Gastroesophageal sphincter (tissue), 4 donors: ENCODE measurements at regions not wholly inside any gene's neighbourhood (a gene's known extent, or its start where the extent isn't known, plus 50 kb on each side); places are given as distances from the start of the nearest gene placed in this dataset.
"Not testable (repeated sequence)": the region's sequence is repeated elsewhere in the genome, so short reads cannot be mapped to it uniquely, and the experiment has no call there.

Experiments used
- ATAC-seq: fragments of 150-250 bp; one replicate; pipeline ENCODE4 v1.9.1; 2016; ENCODE audit warnings: mild to moderate bottlenecking, moderate library complexity
- H3K27ac ChIP-seq, 4 donors: fragments of 200-600 bp; sonication (generic) in 3 of 4; 1 replicate in 3 of 4; 2 replicates in 1 of 4; pipeline ENCODE4 v1.5.1; 2016 to 2019
- H3K27me3 ChIP-seq: fragments of 200-600 bp; sonication (generic); one replicate; pipeline ENCODE4 v1.5.1; 2019
- H3K36me3 ChIP-seq, 2 donors: fragments of 200-600 bp; sonication (generic); one replicate each; pipeline ENCODE4 v1.5.1; 2019; ENCODE audit warnings: control low read depth in 1 of 2
- H3K4me1 ChIP-seq, 3 donors: fragments of 200-600 bp; sonication (generic); 1 replicate in 2 of 3; 2 replicates in 1 of 3; pipeline ENCODE4 v1.5.1; 2016 to 2019; ENCODE audit warnings: control low read depth in 2 of 3
- H3K4me3 ChIP-seq, 2 donors: fragments of 200-600 bp; sonication (generic); one replicate each; pipeline ENCODE4 v1.5.1; 2019; ENCODE audit warnings: mild to moderate bottlenecking in 1 of 2, moderate library complexity in 1 of 2
- H3K9me3 ChIP-seq, 3 donors: fragments of 200-600 bp; sonication (generic); one replicate each; pipeline ENCODE4 v1.5.1; 2017 to 2019; ENCODE audit warnings: control low read depth in 2 of 3
- EP300 ChIP-seq: sonication (generic); formaldehyde crosslinking; IDR thresholded peaks from one replicate; pipeline ENCODE4 v1.6.1; 2017; ENCODE audit warnings: antibody characterized with exemption, mild to moderate bottlenecking
- POLR2A ChIP-seq, 2 donors: fragments of 450-650 bp; IDR thresholded peaks; one replicate each; pipeline ENCODE4 v1.6.1; 2017; ENCODE audit warnings: antibody characterized with exemption in 2 of 2, mild to moderate bottlenecking in 2 of 2, moderate library complexity in 1 of 2
- POLR2AphosphoS5 ChIP-seq: sonication (generic); formaldehyde crosslinking; IDR thresholded peaks from one replicate; pipeline ENCODE4 v1.6.1; 2017; ENCODE audit warnings: antibody characterized with exemption
- WGBS, 2 donors: methylation state at CpG; one replicate each; pipeline ENCODE4 v1.1.5; 2018; ENCODE audit warnings: low coverage in 1 of 2; 5-methylcytosine and 5-hydroxymethylcytosine counted together
- TF ChIP-seq, protein P1 (sequence below), 4 experiments: fragments of 200-600 bp in 2 of 4; fragments of 450-650 bp in 2 of 4; sonication (generic) in 1 of 4; IDR thresholded peaks; one replicate each; pipeline ENCODE4 v1.5.1; 2017 to 2019; ENCODE audit warnings: antibody characterized with exemption in 4 of 4, mild to moderate bottlenecking in 2 of 4, moderate library complexity in 2 of 4

DNA sequence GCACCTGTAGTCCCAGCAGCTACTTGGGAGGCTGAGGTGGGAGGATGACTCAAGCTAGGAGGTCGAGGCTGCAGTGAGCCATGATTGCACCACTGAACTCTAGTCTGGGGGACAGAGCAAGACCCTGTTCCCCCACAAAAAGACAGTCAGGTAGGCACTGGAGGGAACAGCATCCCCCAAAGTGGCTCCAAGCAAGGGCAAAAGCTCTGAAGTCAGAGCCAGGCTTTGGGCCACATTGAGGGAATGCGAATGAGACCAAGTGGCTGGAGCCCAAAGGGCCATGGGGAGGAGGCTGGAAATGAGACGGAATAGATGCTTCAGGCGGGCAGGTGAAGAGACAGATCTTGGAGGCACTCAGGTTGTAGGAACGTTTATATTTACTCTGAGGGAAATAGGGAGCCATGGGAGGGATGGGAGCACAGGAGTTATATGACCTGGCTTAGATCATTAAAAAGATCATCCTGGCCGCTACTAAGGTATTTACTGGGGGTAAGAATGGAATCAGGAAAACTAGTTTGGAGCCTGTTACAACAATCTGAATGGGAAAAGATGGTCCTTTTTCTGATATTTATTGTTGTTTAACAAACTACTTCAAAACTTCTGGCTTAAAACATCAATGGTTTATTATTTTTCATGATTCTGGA lies 229.6 kb upstream of the ZNF217 start:
- no peaks in the 10 kb centered on the region for H3K27me3 ChIP-seq
- ATAC-seq = no peak
- H3K9me3 ChIP-seq = peaks cover 0 to 18% (median 0%) of the 10 kb centered on the region in 3 donors
- H3K4me1 ChIP-seq = peaks cover 0 to 14% (median 6%) of the 10 kb centered on the region in 3 donors
- WGBS, 2 donors = 81 to 91% methylated on average over 4 to 5 of the region's 6 CpGs
- no peak overlapping the region for H3K27ac ChIP-seq
- no peaks in the 10 kb centered on the region for H3K36me3 ChIP-seq
- H3K4me3 ChIP-seq = no peak overlapping the region
- TF ChIP-seq EP300 (no peak), POLR2A (IDR thresholded peaks at IDR 0.05) (no peak), POLR2AphosphoS5 (no peak)
- TF ChIP-seq, protein P1, sequence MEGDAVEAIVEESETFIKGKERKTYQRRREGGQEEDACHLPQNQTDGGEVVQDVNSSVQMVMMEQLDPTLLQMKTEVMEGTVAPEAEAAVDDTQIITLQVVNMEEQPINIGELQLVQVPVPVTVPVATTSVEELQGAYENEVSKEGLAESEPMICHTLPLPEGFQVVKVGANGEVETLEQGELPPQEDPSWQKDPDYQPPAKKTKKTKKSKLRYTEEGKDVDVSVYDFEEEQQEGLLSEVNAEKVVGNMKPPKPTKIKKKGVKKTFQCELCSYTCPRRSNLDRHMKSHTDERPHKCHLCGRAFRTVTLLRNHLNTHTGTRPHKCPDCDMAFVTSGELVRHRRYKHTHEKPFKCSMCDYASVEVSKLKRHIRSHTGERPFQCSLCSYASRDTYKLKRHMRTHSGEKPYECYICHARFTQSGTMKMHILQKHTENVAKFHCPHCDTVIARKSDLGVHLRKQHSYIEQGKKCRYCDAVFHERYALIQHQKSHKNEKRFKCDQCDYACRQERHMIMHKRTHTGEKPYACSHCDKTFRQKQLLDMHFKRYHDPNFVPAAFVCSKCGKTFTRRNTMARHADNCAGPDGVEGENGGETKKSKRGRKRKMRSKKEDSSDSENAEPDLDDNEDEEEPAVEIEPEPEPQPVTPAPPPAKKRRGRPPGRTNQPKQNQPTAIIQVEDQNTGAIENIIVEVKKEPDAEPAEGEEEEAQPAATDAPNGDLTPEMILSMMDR (IDR thresholded peaks at IDR 0.05) = no peak

DNA sequence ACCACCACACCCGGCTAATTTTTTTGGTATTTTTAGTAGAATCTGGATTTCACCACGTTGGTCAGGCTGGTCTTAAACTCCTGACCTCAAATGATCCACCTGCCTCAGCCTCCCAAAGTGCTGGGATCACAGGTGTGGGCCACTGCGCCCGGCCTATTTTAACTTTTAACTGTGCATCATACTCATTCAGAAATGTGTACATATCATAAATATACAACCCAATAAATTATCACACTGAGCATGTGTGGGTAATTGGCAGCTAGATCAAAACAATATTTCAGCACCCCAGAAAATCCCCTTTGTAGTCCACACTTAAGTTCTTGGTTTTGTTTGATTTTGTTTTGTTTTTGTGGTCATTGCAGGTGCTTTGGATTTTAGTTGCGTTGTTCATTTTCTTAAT lies 228.9 kb upstream of the ZNF217 start:
- WGBS, 2 donors = 91 to 95% methylated on average over 4 to 5 of the region's 5 CpGs
- Histone ChIP-seq H3K27me3 (no peaks in the 10 kb centered on the region), H3K9me3 (peaks cover 0 to 18% (median 0%) of the 10 kb centered on the region in 3 donors), H3K27ac (no peak overlapping the region), H3K36me3 (no peaks in the 10 kb centered on the region), H3K4me3 (no peak overlapping the region), H3K4me1 (peaks cover 0 to 7% (median 5%) of the 10 kb centered on the region in 3 donors)
- ATAC-seq = no peak
- TF ChIP-seq POLR2AphosphoS5 (no peak), POLR2A (IDR thresholded peaks at IDR 0.05) (no peak), EP300 (no peak)
- TF ChIP-seq, protein P1 (IDR thresholded peaks at IDR 0.05) = no peak

DNA sequence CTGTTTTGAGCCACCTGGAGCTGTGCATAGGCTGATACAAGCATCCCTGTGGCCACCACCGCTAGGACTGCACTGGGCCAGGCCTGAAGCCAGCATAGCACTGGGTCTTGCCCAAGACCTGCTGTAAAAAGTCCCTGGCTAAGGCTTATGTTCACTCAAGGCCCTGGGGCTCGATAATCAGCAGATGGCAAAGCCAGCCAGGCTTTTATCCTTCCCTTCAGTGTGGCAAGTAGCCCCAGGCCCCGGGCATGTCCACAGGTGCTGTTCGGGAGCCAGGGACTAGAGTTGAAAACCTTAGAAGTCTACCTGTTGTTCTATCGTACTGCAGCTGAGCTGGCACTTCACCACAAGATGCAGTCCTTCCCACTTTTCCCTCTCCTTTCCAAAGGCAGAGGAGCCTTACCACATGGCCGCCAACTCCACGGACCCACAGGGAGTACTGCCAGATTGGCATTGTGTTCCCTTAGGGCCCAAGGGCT lies 226.4 kb upstream of the ZNF217 start:
- H3K27ac ChIP-seq = no peak overlapping the region

DNA sequence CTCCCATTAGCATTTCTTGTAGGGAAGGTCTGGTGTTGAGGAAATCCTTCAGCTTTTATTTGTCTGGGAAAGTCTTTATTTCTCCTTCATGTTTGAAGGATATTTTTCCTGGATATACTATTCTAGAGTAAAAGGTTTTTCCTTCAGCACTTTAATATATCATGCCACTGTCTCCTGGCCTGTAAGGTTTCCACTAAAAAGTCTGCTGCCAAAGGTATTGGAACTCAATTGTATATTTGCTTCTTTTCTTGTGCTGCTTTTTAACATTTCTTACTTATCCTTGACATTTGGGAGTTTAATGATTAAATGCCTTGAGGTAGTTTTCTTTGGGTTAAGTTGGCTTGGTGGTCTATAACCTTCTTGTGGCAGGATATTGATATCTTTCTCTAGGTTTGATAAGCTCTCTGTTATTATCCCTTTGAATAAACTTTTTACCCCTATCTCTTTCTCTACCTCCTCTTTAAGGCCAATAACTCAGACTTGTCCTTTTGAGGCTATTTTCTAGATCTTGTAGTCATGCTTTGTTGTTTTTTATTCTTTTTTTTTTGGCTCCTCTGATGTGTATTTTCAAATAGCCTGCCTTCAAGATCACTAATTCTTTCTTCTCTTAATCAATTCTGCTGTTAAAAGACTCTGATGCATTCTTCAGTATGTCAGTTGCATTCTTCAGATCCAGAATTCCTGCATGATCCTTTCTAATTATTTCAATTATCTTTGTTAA lies 225.0 kb upstream of the ZNF217 start:
- ATAC-seq = no peak
- H3K4me1 ChIP-seq = no peaks in the 10 kb centered on the region
- no peaks in the 10 kb centered on the region for H3K36me3 ChIP-seq
- no peaks in the 10 kb centered on the region for H3K27me3 ChIP-seq
- TF ChIP-seq POLR2A (IDR thresholded peaks at IDR 0.05) (no peak), EP300 (no peak), POLR2AphosphoS5 (no peak)
- TF ChIP-seq, protein P1 (IDR thresholded peaks at IDR 0.05) = no peak
- no peak overlapping the region for H3K4me3 ChIP-seq
- peaks cover 0 to 18% (median 0%) of the 10 kb centered on the region in 3 donors for H3K9me3 ChIP-seq
- H3K27ac ChIP-seq = no peak overlapping the region

More for the DNA sequence above, 226.4 kb upstream of the ZNF217 start:
- no peaks in the 10 kb centered on the region for H3K4me1 ChIP-seq
- no peaks in the 10 kb centered on the region for H3K36me3 ChIP-seq
- 92 to 100% methylated on average over 3 to 4 of the region's 7 CpGs for WGBS, 2 donors
- H3K9me3 ChIP-seq = peaks cover 0 to 18% (median 0%) of the 10 kb centered on the region in 3 donors
- H3K4me3 ChIP-seq = no peak overlapping the region
- no peak for TF ChIP-seq POLR2AphosphoS5
- no peak for TF ChIP-seq POLR2A (IDR thresholded peaks at IDR 0.05)
- TF ChIP-seq, protein P1 (IDR thresholded peaks at IDR 0.05) = no peak
- TF ChIP-seq EP300 = no peak
- no peaks in the 10 kb centered on the region for H3K27me3 ChIP-seq
- ATAC-seq = no peak

DNA sequence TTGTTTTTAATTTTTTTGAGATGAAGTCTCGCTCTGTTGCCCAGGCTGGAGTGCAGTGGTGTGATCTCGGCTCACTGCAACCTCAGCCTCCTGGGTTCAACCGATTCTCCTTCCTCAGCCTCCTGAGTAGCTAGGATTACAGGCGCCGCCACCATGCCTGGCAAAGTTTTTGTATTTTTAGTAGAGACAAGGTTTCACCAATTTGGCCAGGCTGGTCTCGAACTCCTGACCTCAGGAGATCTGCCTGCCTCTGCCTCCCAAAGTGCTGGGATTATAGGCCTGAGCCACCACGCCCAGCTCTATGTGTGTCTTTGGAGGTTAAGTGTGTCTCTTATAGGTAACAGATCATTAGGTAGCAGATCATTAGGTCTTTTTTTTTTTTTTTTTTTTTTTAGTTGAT lies 223.9 kb upstream of the ZNF217 start:
- H3K9me3 ChIP-seq = peaks cover 0 to 18% (median 0%) of the 10 kb centered on the region in 3 donors
- H3K27ac ChIP-seq, H3K36me3 ChIP-seq, H3K4me3 ChIP-seq, H3K27me3 ChIP-seq, ATAC-seq, H3K4me1 ChIP-seq: not testable (repeated sequence)
- 99 to 100% methylated on average over 1 to 6 of the region's 7 CpGs for WGBS, 2 donors
